Motor neuron (in vitro differentiated cells): ENCODE measurements at regions not wholly inside any gene's neighbourhood (a gene's known extent, or its start where the extent isn't known, plus 50 kb on each side); places are given as distances from the start of the nearest gene placed in this dataset.
A peak's percentile ranks its signal among the peaks of the same experiment; 100 is the strongest.
"Not testable (repeated sequence)": the region's sequence is repeated elsewhere in the genome, so short reads cannot be mapped to it uniquely, and the experiment has no call there.

ENCODE experiments used
- ATAC-seq, 8 experiments: fragments of 200-7000 bp; cut with Tn5 transposase; replicated peaks in 6 of 8; 2 replicates each; pipeline ENCODE4 v1.8.0; 2021; ENCODE audit warnings: mild to moderate bottlenecking in 8 of 8, moderate library complexity in 8 of 8
- H3K27ac ChIP-seq, 2 donors: fragments of 250-450 bp; sonication (Bioruptor Pico); 2 replicates each; pipeline ENCODE4 v1.9.0; 2021; ENCODE audit warnings: antibody characterized with exemption in 2 of 2, mild to moderate bottlenecking in 2 of 2, moderate library complexity in 1 of 2
- H3K4me1 ChIP-seq, 2 donors: fragments of 250-450 bp; sonication (Bioruptor Pico); replicated peaks in 1 of 2; 2 replicates each; pipeline ENCODE4 v1.6.1; 2021; ENCODE audit warnings: antibody characterized with exemption in 2 of 2, mild to moderate bottlenecking in 2 of 2, moderate library complexity in 1 of 2
- H3K4me3 ChIP-seq, 5 donors: fragments of 250-450 bp; sonication (Bioruptor Pico); 2 replicates each; pipeline ENCODE4 v1.9.0; 2021; ENCODE audit warnings: antibody characterized with exemption in 5 of 5, mild to moderate bottlenecking in 5 of 5, moderate library complexity in 4 of 5
- WGBS, 10 experiments: fragments of 450-650 bp; shearing (Covaris generic); methylation state at CpG; one replicate each; pipeline ENCODE4 v1.0.0; 2022; 5-methylcytosine and 5-hydroxymethylcytosine counted together
- in situ Hi-C, 9 experiments: fragments of 400-800 bp; cut with MboI; loops; one replicate each; pipeline ENCODE4 v1.15.0; 2021; ENCODE audit warnings: low sequenced_read_pairs in 9 of 9, low pct_unique_long_range_greater_than_20kb in 2 of 9; ENCODE audit not compliant: unreplicated experiment in 9 of 9

- no peak for ATAC-seq
- in situ Hi-C loops: no loop called here
- 0 to 80% (median 27%) methylated on average over 1 to 2 of the region's 2 CpGs; no CpG with 5 or more reads in 2 of the 10 experiments for WGBS, 10 experiments
- H3K27ac ChIP-seq: no peak overlapping the region
- peaks cover 0 to 4% of the 10 kb centered on the region in 2 donors for H3K4me1 ChIP-seq
- no peak overlapping the region for H3K4me3 ChIP-seq
These were observed 262.3 kb downstream of the NUAK1 start for GRCh38 chr12:105876396-105876927.

DNA sequence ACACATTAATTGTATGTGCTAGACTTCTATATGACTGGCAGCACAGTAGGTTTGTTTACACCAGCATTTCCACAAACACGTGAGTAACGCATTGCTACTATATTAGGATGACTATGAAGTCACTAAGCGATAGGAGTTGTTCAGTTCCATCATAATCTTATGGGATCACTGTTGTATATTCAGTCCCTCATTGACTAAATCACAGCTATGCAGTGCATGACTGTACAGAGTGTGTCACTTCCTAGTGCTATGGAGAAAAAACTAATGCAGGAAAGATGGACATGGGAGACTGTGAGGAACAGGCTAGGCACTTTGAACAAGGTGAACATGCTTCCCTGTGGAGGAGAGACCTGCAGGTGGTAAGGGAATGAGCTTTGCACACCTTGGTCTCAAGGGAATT lies 259.8 kb downstream of the NUAK1 start:
- Histone ChIP-seq H3K27ac (no peak overlapping the region), H3K4me1 (peaks cover 9 to 10% of the 10 kb centered on the region in 2 donors), H3K4me3 (no peak overlapping the region)
- 65 to 100% (median 100%) methylated on average over 1 to 3 of the region's 3 CpGs; no CpG with 5 or more reads in 1 of the 10 experiments for WGBS, 10 experiments
- in situ Hi-C loops: no loop called here
- ATAC-seq: no peak

GRCh38 chr12:105880824-105881388 lies 257.8 kb downstream of the NUAK1 start:
- H3K27ac ChIP-seq: no peak overlapping the region
- no peak for ATAC-seq

GRCh38 chr12:105882404-105882803 lies 256.4 kb downstream of the NUAK1 start:
- Histone ChIP-seq H3K27ac (no peak overlapping the region), H3K4me3 (no peak overlapping the region), H3K4me1 (peaks cover 6 to 9% of the 10 kb centered on the region in 2 donors)
- in situ Hi-C loops: no loop called here
- peak in 6 of 8 experiments; percentile 31 to 100 (median 76) for ATAC-seq
- WGBS, 10 experiments: 0 to 50% (median 13%) methylated on average over 1 of the region's 1 CpG; no CpG with 5 or more reads in 4 of the 10 experiments

More at GRCh38 chr12:105880824-105881388, 257.8 kb downstream of the NUAK1 start:
- 28 to 100% (median 80%) methylated on average over 1 to 2 of the region's 2 CpGs; no CpG with 5 or more reads in 1 of the 10 experiments for WGBS, 10 experiments
- H3K4me1 ChIP-seq: peaks cover 9 to 10% of the 10 kb centered on the region in 2 donors
- no peak overlapping the region for H3K4me3 ChIP-seq
- in situ Hi-C loops: no loop called here

DNA sequence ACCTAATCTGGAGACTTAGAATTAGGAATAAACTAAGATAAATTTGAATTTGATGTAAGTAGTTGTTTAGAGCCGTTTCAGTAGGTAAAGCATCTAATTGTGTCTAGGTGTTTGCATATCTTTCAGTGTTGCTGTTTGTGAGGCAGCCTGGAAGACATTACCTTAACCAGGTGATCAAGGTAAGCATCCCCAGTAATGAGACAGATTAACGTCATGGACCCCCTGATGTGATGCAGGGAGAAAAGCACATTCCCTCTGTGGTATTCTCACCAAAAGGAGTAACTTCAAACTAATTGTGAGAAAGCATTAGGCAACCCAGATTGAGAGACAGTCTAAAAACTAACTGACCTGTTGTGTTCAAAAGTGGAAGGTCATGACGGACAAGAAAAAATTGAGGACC lies 251.6 kb downstream of the NUAK1 start:
- no peak for ATAC-seq
- in situ Hi-C loops: no loop called here

DNA sequence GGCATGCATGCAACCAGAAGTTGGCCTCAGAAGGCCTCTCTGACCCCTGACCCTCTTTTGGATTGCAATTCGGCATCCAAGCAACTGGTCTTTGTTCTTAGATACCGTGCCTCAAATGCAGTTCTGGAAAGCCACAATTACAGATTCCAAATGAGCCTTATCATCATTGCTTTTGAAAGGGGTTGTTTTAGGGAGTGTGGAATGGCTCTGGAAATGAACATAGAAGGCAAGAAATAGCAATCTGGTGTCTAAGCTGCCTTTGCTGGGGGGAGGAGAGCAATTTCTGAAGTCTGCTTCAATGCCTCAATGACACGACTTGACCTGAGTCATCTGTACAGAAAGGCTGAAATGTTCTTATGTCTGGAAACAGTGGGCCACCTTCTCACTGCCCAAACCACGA lies 250.1 kb downstream of the NUAK1 start:
- peak in 2 of 8 experiments; percentile 36 to 37 for ATAC-seq
- Histone ChIP-seq H3K27ac (no peak overlapping the region), H3K4me1 (peaks cover 0 to 3% of the 10 kb centered on the region in 2 donors), H3K4me3 (no peak overlapping the region)
- in situ Hi-C loops: no loop called here
- WGBS, 10 experiments: 3 to 39% (median 19%) methylated on average over 2 to 3 of the region's 4 CpGs; no CpG with 5 or more reads in 2 of the 10 experiments

More for the DNA sequence above, 251.6 kb downstream of the NUAK1 start:
- H3K4me1 ChIP-seq: peaks cover 7 to 8% of the 10 kb centered on the region in 2 donors
- no peak overlapping the region for H3K4me3 ChIP-seq
- 45 to 100% (median 84%) methylated on average over 1 to 3 of the region's 3 CpGs; no CpG with 5 or more reads in 2 of the 10 experiments for WGBS, 10 experiments
- no peak overlapping the region for H3K27ac ChIP-seq

DNA sequence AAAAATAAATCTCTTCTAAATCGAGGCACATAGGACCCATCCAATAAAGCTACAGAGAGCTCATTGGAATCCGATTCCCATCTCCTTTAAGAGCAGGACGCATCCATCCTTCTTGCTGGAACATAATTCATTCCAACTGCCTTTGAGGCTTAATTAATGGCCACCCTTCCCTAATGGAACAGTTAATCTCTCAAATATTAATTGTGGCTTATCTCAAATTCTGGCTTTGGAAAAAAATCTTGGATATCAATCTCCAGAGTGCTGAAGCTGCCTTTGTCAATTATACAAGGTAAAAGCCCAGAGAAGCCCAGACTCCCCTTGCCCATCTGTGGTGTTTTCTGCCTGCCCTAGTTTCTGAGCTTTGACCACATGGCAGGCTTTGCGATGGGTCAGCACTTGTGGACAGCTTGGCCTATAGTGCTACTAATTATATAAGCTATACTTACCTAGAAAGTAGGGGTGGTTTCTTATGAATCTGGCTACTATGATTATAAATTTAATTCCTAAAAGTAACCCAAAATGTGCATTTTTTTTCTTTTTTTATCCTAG lies 246.3 kb downstream of the NUAK1 start:
- 0 to 100% (median 85%) methylated on average over 1 to 4 of the region's 4 CpGs for WGBS, 10 experiments
- Histone ChIP-seq H3K4me1 (peaks cover 0 to 3% of the 10 kb centered on the region in 2 donors), H3K4me3 (no peak overlapping the region), H3K27ac (no peak overlapping the region)
- in situ Hi-C loops: no loop called here
- no peak for ATAC-seq

DNA sequence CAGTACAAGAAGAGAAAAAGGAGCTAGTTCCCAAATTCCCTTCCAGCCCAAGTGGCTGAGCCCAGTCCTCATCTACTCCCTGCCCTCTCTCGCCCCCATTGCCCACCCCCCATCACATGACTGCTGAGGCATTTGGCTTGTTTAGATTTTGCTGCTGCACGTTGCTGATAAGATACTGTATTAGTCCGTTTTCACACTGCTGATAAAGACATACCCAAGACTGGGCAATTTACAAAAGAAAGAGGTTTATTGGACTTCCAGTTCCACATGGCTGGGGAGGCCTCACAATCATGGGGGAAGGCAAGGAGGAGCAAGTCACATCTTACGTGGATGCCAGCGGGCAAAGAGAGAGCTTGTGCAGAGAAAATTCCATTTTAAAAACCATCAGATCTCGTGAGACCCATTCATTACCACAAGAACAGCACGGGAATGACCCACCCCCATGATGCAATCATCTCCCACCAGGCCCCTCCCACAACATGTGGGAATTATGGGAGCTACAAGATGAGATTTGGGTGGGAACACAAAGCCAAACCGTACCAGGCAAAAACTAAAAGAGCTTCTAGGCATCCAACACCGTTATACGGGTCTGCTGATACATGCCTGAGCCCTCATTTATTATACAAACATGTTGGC lies 243.4 kb downstream of the NUAK1 start:
- in situ Hi-C loops, ATAC-seq, H3K4me1 ChIP-seq, H3K4me3 ChIP-seq, H3K27ac ChIP-seq: not testable (repeated sequence)
- WGBS, 10 experiments: 46 to 100% (median 78%) methylated on average over 1 to 9 of the region's 10 CpGs; no CpG with 5 or more reads in 2 of the 10 experiments

- Histone ChIP-seq H3K4me3 (no peak overlapping the region), H3K4me1 (peaks cover 0 to 3% of the 10 kb centered on the region in 2 donors), H3K27ac (no peak overlapping the region)
- ATAC-seq: no peak
- in situ Hi-C loops: no loop called here
- 60 to 80% methylated on average over 1 of the region's 1 CpG; no CpG with 5 or more reads in 8 of the 10 experiments for WGBS, 10 experiments
These were observed 241.4 kb downstream of the NUAK1 start for GRCh38 chr12:105897311-105897725.

DNA sequence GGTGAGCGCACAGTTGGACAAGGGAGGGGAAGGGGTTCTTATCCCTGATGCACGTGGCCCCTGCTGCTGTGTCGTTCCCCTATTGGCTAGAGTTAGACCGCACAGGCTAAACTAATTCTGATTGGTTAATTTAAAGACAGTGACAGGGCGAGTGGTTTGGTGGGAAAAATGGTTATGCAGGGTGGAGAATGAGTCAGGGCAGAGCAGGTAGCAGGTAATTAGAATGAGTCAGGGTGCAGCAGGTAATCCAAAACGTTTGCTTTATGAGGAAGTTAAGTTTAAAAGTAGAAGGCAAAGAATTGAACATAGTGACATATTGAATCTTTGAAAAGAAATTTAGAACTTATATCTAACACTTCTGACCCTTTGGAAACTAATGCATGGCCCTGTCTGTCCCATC lies 240.5 kb downstream of the NUAK1 start:
- H3K4me1 ChIP-seq, H3K4me3 ChIP-seq, in situ Hi-C loops, H3K27ac ChIP-seq, ATAC-seq: not testable (repeated sequence)
- 38 to 91% (median 58%) methylated on average over 3 to 5 of the region's 6 CpGs; no CpG with 5 or more reads in 2 of the 10 experiments for WGBS, 10 experiments

DNA sequence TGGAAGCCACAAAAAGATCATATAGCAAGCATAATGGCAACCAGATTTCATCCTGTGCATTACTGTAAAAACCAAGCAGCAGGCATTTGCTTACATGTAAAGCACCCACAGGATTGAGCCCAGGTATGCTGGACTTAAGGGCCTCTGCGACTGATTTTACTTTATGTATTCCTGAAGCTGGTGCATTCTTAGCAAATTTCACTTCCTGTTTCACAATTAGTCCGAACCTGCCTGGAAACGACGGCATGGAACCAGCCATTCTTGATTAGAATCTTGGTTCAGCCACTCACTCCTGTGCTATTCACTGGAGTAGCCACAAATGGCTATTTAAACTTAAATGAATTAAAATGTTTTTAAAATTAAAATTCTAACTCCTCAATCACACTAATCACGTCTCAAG lies 239.2 kb downstream of the NUAK1 start:
- in situ Hi-C loops: no loop called here
- H3K4me1 ChIP-seq: peaks cover 0 to 3% of the 10 kb centered on the region in 2 donors
- H3K4me3 ChIP-seq: no peak overlapping the region
- H3K27ac ChIP-seq: no peak overlapping the region
- no peak for ATAC-seq
- WGBS, 10 experiments: 33 to 100% (median 95%) methylated on average over 1 to 5 of the region's 5 CpGs; no CpG with 5 or more reads in 1 of the 10 experiments

DNA sequence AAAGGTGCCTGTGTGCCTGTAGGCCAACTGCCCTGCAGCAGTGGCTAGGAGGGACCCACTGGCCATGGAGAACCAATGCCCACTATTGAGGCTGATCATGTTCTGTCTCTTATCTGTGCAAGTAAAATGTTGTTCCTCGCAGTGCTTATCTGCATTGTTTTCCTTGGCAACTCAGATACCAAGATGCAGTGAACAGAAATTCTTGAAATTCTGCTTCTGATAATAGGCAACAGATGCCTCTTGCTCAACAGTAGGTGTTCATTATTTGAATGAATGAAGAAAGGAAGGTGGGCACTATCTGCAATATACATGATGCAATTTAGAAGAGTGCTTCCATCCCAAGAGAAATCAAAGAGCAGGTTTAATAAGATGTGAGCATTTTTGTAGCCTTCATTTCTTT lies 232.2 kb downstream of the NUAK1 start:
- Histone ChIP-seq H3K4me1 (peaks cover 0 to 9% of the 10 kb centered on the region in 2 donors), H3K27ac (no peak overlapping the region), H3K4me3 (no peak overlapping the region)
- ATAC-seq: no peak
- in situ Hi-C loops: no loop called here
- WGBS, 10 experiments: 0 to 100% (median 80%) methylated on average over 1 of the region's 1 CpG; no CpG with 5 or more reads in 5 of the 10 experiments

GRCh38 chr12:105907982-105908381 lies 230.8 kb downstream of the NUAK1 start:
- H3K27ac ChIP-seq: no peak overlapping the region
- in situ Hi-C loops: no loop called here
- H3K4me1 ChIP-seq: peaks cover 0 to 9% of the 10 kb centered on the region in 2 donors
- no peak overlapping the region for H3K4me3 ChIP-seq
- 33 to 100% (median 80%) methylated on average over 1 to 2 of the region's 2 CpGs; no CpG with 5 or more reads in 1 of the 10 experiments for WGBS, 10 experiments
- no peak for ATAC-seq
